ENCODE measurements at regions not wholly inside any gene's neighbourhood (a gene's known extent, or its start where the extent isn't known, plus 50 kb on each side); places are given as distances from the start of the nearest gene placed in this dataset.

GRCh38 chr6:121006024-121006423, 328.3 kb downstream of the TBC1D32 start:
- intact Hi-C loops (cut with micrococcal nuclease; ENCODE audit: unreplicated experiment) (no loop called here), in situ Hi-C loops (cut with HindIII; ENCODE audit: low pct_unique_long_range_greater_than_20kb, low sequenced_read_pairs) (no loop called here)
- Histone ChIP-seq H3K36me3 (ENCODE audit: control insufficient read depth, insufficient read depth, low read length) (no peaks in the 10 kb centered on the region), H3K4me3 (ENCODE audit: low read depth in 2 of 2, low read length in 2 of 2) (no peak overlapping the region), H3K27ac (ENCODE audit: low read length) (no peak overlapping the region), H3K9me3 (ENCODE audit: control insufficient read depth, insufficient read depth, low read depth, low read length) (no peaks in the 10 kb centered on the region), H3K27me3 (ENCODE audit: control insufficient read depth, insufficient read depth, low read length) (no peaks in the 10 kb centered on the region), H3K4me1 (ENCODE audit: control insufficient read depth, insufficient read depth, low read length) (no peaks in the 10 kb centered on the region)
- TF ChIP-seq CTCF (IDR thresholded peaks at IDR 0.05): no peak
- no peak for TF ChIP-seq TCF7L2 (IDR thresholded peaks at IDR 0.05; ENCODE audit: low read depth, low read length)
- no peak for TF ChIP-seq POLR2AphosphoS5 (IDR thresholded peaks at IDR 0.05; ENCODE audit: low read depth, low read length)
- no peak for TF ChIP-seq REST (IDR thresholded peaks at IDR 0.05; ENCODE audit: insufficient read depth in 1 of 2, low read depth in 2 of 2, low read length in 1 of 2)
- no peak for TF ChIP-seq SIN3A (IDR thresholded peaks at IDR 0.05; ENCODE audit: borderline replicate concordance, insufficient read depth, low read depth, low read length)
- ChIA-PET CTCF (no interaction called here), POLR2A (no interaction called here)
- no peak for ATAC-seq
- no peak for DNase-seq (ENCODE audit: low read depth, low spot score)
- no TSS peak for BruUV-seq (replicated peaks)

- no peak for DNase-seq (ENCODE audit: low read depth, low spot score)
- in situ Hi-C loops (cut with HindIII; ENCODE audit: low pct_unique_long_range_greater_than_20kb, low sequenced_read_pairs): no loop called here
- H3K4me3 ChIP-seq (ENCODE audit: low read depth in 2 of 2, low read length in 2 of 2): no peak overlapping the region
- ChIA-PET CTCF (no interaction called here), POLR2A (no interaction called here)
- TF ChIP-seq CTCF (IDR thresholded peaks at IDR 0.05) (no peak), SIN3A (IDR thresholded peaks at IDR 0.05; ENCODE audit: borderline replicate concordance, insufficient read depth, low read depth, low read length) (no peak), POLR2AphosphoS5 (IDR thresholded peaks at IDR 0.05; ENCODE audit: low read depth, low read length) (no peak), REST (IDR thresholded peaks at IDR 0.05; ENCODE audit: insufficient read depth in 1 of 2, low read depth in 2 of 2, low read length in 1 of 2) (no peak)
- BruUV-seq (replicated peaks): no TSS peak
- H3K4me1 ChIP-seq (ENCODE audit: control insufficient read depth, insufficient read depth, low read length): no peaks in the 10 kb centered on the region
- no peaks in the 10 kb centered on the region for H3K36me3 ChIP-seq (ENCODE audit: control insufficient read depth, insufficient read depth, low read length)
- no peaks in the 10 kb centered on the region; the same call in 1 of the 2 replicates for H3K9me3 ChIP-seq (ENCODE audit: control insufficient read depth, insufficient read depth, low read depth, low read length)
- no peak for ATAC-seq
- H3K27ac ChIP-seq (ENCODE audit: low read length): no peak overlapping the region
- no peaks in the 10 kb centered on the region for H3K27me3 ChIP-seq (ENCODE audit: control insufficient read depth, insufficient read depth, low read length)
- intact Hi-C loops (cut with micrococcal nuclease; ENCODE audit: unreplicated experiment): no loop called here
These were observed 333.9 kb downstream of the TBC1D32 start for GRCh38 chr6:121000381-121000780.
